Osteocyte (in vitro differentiated cells): ENCODE measurements at regions not wholly inside any gene's neighbourhood (a gene's known extent, or its start where the extent isn't known, plus 50 kb on each side); places are given as distances from the start of the nearest gene placed in this dataset.

Source experiments
- DNase-seq: peaks from one replicate; pipeline ENCODE4 v3.0.0; 2021; ENCODE audit warnings: mixed read lengths; ENCODE audit not compliant: unreplicated experiment; ENCODE audit errors: extremely low spot score
- H3K27ac Mint-ChIP-seq: one replicate; pipeline ENCODE4 v1.8.0; 2021; ENCODE audit warnings: mild to moderate bottlenecking, mixed read lengths; ENCODE audit not compliant: unreplicated experiment
- H3K27me3 Mint-ChIP-seq: one replicate; pipeline ENCODE4 v1.8.0; 2021; ENCODE audit warnings: mixed read lengths; ENCODE audit not compliant: unreplicated experiment
- H3K36me3 Mint-ChIP-seq: one replicate; pipeline ENCODE4 v1.8.0; 2021; ENCODE audit warnings: mixed read lengths; ENCODE audit not compliant: unreplicated experiment
- H3K4me1 Mint-ChIP-seq: one replicate; pipeline ENCODE4 v1.8.0; 2021; ENCODE audit warnings: mixed read lengths; ENCODE audit not compliant: unreplicated experiment
- H3K4me3 Mint-ChIP-seq: one replicate; pipeline ENCODE4 v1.8.0; 2021; ENCODE audit warnings: mild to moderate bottlenecking, moderate library complexity, mixed read lengths; ENCODE audit not compliant: unreplicated experiment
- H3K9me3 Mint-ChIP-seq: one replicate; pipeline ENCODE4 v1.8.0; 2021; ENCODE audit warnings: mixed read lengths; ENCODE audit not compliant: unreplicated experiment
- CTCF ChIP-seq: fragments of 200-600 bp; sonication (generic); IDR thresholded peaks from 2 replicates; pipeline ENCODE4 v1.5.0; 2021; ENCODE audit warnings: antibody characterized with exemption, mild to moderate bottlenecking, moderate library complexity

GRCh38 chr2:58899692-58900091, 658.6 kb upstream of the FANCL start:
- TF ChIP-seq CTCF: no peak
- H3K4me3 Mint-ChIP-seq: no peak overlapping the region
- H3K27ac Mint-ChIP-seq: peak overlapping the region; percentile 77
- H3K4me1 Mint-ChIP-seq: peaks cover 63% of the 10 kb centered on the region
- no peaks in the 10 kb centered on the region for H3K36me3 Mint-ChIP-seq
- H3K27me3 Mint-ChIP-seq: no peaks in the 10 kb centered on the region
- no peaks in the 10 kb centered on the region for H3K9me3 Mint-ChIP-seq
- no peak for DNase-seq

GRCh38 chr2:58896638-58897037, 655.5 kb upstream of the FANCL start:
- DNase-seq: no peak

GRCh38 chr2:58895857-58896256, 654.7 kb upstream of the FANCL start:
- TF ChIP-seq CTCF: no peak
- Mint-ChIP-seq H3K9me3 (no peaks in the 10 kb centered on the region), H3K4me1 (peaks cover 63% of the 10 kb centered on the region), H3K36me3 (no peaks in the 10 kb centered on the region), H3K27me3 (no peaks in the 10 kb centered on the region), H3K4me3 (no peak overlapping the region), H3K27ac (peak overlapping the region; percentile 47)
- no peak for DNase-seq

More at GRCh38 chr2:58896638-58897037, 655.5 kb upstream of the FANCL start:
- Mint-ChIP-seq H3K4me3 (no peak overlapping the region), H3K27ac (peak overlapping the region; percentile 47), H3K9me3 (no peaks in the 10 kb centered on the region), H3K36me3 (no peaks in the 10 kb centered on the region), H3K4me1 (peaks cover 69% of the 10 kb centered on the region), H3K27me3 (no peaks in the 10 kb centered on the region)
- no peak for TF ChIP-seq CTCF

- no peak for TF ChIP-seq CTCF
- no peak for DNase-seq
- H3K27me3 Mint-ChIP-seq: peaks cover 2% of the 10 kb centered on the region
- no peaks in the 10 kb centered on the region for H3K36me3 Mint-ChIP-seq
- no peak overlapping the region for H3K27ac Mint-ChIP-seq
- H3K4me3 Mint-ChIP-seq: no peak overlapping the region
- H3K4me1 Mint-ChIP-seq: peaks cover 45% of the 10 kb centered on the region
- no peaks in the 10 kb centered on the region for H3K9me3 Mint-ChIP-seq
These were observed 652.7 kb upstream of the FANCL start for GRCh38 chr2:58893656-58894351.

GRCh38 chr2:58891828-58892377, 650.8 kb upstream of the FANCL start:
- no peak overlapping the region for H3K27ac Mint-ChIP-seq
- H3K4me1 Mint-ChIP-seq: peaks cover 29% of the 10 kb centered on the region
- no peak for DNase-seq
- no peaks in the 10 kb centered on the region for H3K36me3 Mint-ChIP-seq
- no peaks in the 10 kb centered on the region for H3K9me3 Mint-ChIP-seq
- no peak overlapping the region for H3K4me3 Mint-ChIP-seq
- TF ChIP-seq CTCF: no peak
- peaks cover 4% of the 10 kb centered on the region for H3K27me3 Mint-ChIP-seq
